ENCODE measurements at regions not wholly inside any gene's neighbourhood (a gene's known extent, or its start where the extent isn't known, plus 50 kb on each side); places are given as distances from the start of the nearest gene placed in this dataset.
A peak's percentile ranks its signal among the peaks of the same experiment; 100 is the strongest.

DNA sequence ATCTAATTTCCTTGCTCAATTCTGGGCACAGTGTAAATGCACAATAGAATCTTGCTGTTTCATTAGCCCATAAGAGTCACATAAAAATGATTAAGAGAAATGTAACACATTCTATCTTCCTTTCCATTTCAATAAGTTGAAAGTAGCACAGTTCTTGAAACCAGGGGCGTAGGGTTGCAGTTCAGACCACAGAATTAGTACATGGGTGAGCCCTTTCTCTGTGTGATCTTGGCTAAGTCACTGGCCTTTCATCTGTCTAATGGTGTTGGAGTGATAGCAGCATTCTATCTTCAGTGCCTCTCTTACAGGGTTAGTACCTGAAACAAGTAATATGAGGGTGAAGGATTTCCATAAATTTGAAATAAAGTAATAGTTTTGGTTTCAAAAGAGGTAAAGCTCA, 445.3 kb upstream of the ZNF462 start:
- no peak overlapping the region for H3K4me3 Mint-ChIP-seq
- H3K36me3 Mint-ChIP-seq, result no peaks in the 10 kb centered on the region
- H3K9me3 Mint-ChIP-seq, result peaks cover 5% of the 10 kb centered on the region
- no peaks in the 10 kb centered on the region for H3K4me1 Mint-ChIP-seq
- no peak overlapping the region for H3K27ac Mint-ChIP-seq
- no peak for ATAC-seq
- H3K27me3 Mint-ChIP-seq, result no peaks in the 10 kb centered on the region

DNA sequence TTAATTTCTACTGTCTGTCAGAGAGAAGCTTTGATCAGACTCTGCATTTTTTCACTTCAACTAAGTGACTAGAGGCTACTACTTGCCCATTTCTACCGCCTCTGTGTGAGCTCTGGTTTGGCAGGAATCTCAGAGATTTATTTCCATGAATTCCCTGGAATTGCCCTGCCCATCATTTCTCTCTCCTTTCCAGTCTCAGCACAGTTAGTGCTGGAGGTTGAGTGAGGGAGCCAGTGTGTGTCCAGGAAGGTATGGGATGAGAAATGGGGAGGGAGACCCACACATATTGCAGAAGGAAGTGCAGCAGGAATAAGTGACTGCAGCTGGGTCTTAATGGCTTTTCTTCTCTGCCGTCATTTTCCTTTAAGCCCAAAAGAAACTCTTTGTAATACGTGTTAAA, 443.1 kb upstream of the ZNF462 start:
- H3K9me3 Mint-ChIP-seq, result peaks cover 5% of the 10 kb centered on the region
- no peaks in the 10 kb centered on the region for H3K4me1 Mint-ChIP-seq
- no peak overlapping the region for H3K27ac Mint-ChIP-seq
- no peak for ATAC-seq
- H3K4me3 Mint-ChIP-seq, result no peak overlapping the region
- no peaks in the 10 kb centered on the region for H3K27me3 Mint-ChIP-seq
- no peaks in the 10 kb centered on the region for H3K36me3 Mint-ChIP-seq

- H3K36me3 Mint-ChIP-seq, result no peaks in the 10 kb centered on the region
- no peak for ATAC-seq
- no peak overlapping the region for H3K4me3 Mint-ChIP-seq
- no peak overlapping the region for H3K27ac Mint-ChIP-seq
- peaks cover 5% of the 10 kb centered on the region for H3K9me3 Mint-ChIP-seq
- no peaks in the 10 kb centered on the region for H3K27me3 Mint-ChIP-seq
- no peaks in the 10 kb centered on the region for H3K4me1 Mint-ChIP-seq
These were observed 442.4 kb upstream of the ZNF462 start for GRCh38 chr9:106420511-106420944.

DNA sequence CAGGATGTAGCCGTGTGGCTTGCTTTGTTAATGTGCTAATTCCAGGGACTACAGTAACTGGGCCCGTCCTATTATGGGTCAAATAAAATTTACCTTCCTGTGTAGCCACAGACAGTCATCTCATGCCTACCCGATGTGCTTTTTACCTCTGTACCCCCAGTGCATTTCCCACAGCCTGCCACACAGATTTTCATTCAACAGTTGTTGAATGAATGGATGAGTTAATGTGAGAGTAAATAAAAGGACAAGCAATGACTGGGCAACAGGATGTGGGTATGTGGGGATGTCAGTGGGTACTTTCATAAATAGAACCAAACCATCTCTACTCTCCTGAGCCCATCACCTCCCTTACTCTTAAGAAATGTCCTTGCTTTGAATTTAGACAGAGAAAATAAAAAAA, 441.2 kb upstream of the ZNF462 start:
- Mint-ChIP-seq H3K27me3 (no peaks in the 10 kb centered on the region), H3K36me3 (no peaks in the 10 kb centered on the region), H3K4me1 (no peaks in the 10 kb centered on the region), H3K4me3 (no peak overlapping the region), H3K27ac (no peak overlapping the region), H3K9me3 (no peaks in the 10 kb centered on the region)
- ATAC-seq, result peak; percentile 50

DNA sequence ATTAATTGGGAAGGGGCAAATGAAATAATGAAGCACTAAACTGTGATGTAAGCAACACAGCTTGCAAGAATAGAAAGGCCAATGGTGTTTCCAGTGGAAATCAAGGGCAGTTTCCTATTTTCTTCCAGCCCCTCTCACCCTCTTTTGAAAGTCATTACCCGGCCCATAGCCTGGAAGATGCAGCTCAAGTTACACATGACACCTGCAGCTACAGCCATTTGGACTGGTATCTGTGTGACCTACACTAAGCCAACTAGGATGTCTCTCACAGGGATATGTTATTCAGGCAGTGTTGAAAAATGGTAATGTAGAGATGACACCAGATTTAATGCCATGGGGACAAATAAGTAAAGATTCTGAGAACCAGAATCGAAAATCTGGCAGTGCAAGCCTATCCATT, 439.4 kb upstream of the ZNF462 start:
- Mint-ChIP-seq H3K4me1 (no peaks in the 10 kb centered on the region), H3K4me3 (no peak overlapping the region), H3K9me3 (no peaks in the 10 kb centered on the region), H3K27ac (no peak overlapping the region), H3K27me3 (no peaks in the 10 kb centered on the region), H3K36me3 (no peaks in the 10 kb centered on the region)
- ATAC-seq, result no peak

DNA sequence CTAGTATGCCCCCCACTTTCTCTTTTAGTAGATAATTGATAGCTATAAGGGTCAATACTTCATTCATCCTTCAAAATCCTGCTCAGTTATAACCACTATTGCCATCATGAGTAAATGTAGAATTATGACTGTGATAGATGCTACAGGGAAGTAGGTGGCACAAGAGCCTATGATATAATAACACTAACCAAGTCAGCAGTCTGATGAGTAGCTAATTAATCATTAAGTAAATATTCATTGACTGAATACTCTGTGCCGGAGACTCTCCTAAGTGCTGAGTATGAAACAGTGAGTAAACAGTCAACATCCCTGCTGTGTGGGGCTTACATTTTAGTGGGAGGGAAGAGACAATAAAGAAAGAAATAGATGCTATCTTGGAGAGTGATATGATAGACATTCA, 430.3 kb upstream of the ZNF462 start:
- no peak for ATAC-seq
- no peak overlapping the region for H3K27ac Mint-ChIP-seq

DNA sequence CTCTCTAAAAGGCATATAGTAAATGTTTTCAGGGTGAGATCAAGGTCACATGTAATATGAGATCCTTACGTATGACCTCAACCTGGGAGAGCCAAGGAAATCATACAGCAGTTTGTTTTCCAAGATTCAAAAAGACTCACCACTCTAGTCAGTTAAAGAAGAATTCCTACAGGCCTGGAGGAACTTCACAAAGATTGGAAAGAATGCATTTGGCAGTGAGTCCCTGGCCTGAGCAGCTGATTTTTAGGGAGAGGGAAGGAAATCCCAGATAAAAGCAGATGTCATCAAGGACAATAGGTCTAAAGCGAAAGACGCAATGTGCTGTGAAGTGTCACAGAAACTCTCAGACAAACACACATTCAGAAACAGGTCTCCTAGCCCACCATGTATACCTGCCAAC, 424.0 kb upstream of the ZNF462 start:
- no peak overlapping the region for H3K4me3 Mint-ChIP-seq
- H3K27ac Mint-ChIP-seq, result no peak overlapping the region
- H3K4me1 Mint-ChIP-seq, result no peaks in the 10 kb centered on the region
- no peaks in the 10 kb centered on the region for H3K36me3 Mint-ChIP-seq
- no peak for ATAC-seq
- peaks cover 10% of the 10 kb centered on the region for H3K9me3 Mint-ChIP-seq
- no peaks in the 10 kb centered on the region for H3K27me3 Mint-ChIP-seq

More for the DNA sequence above, 430.3 kb upstream of the ZNF462 start:
- Mint-ChIP-seq H3K36me3 (no peaks in the 10 kb centered on the region), H3K9me3 (peaks cover 12% of the 10 kb centered on the region), H3K27me3 (no peaks in the 10 kb centered on the region), H3K4me3 (no peak overlapping the region), H3K4me1 (no peaks in the 10 kb centered on the region)

- H3K9me3 Mint-ChIP-seq, result peaks cover 10% of the 10 kb centered on the region
- no peak for ATAC-seq
- H3K27ac Mint-ChIP-seq, result no peak overlapping the region
- no peaks in the 10 kb centered on the region for H3K36me3 Mint-ChIP-seq
- no peak overlapping the region for H3K4me3 Mint-ChIP-seq
- no peaks in the 10 kb centered on the region for H3K27me3 Mint-ChIP-seq
- no peaks in the 10 kb centered on the region for H3K4me1 Mint-ChIP-seq
These were observed 421.7 kb upstream of the ZNF462 start for GRCh38 chr9:106441283-106441682.

DNA sequence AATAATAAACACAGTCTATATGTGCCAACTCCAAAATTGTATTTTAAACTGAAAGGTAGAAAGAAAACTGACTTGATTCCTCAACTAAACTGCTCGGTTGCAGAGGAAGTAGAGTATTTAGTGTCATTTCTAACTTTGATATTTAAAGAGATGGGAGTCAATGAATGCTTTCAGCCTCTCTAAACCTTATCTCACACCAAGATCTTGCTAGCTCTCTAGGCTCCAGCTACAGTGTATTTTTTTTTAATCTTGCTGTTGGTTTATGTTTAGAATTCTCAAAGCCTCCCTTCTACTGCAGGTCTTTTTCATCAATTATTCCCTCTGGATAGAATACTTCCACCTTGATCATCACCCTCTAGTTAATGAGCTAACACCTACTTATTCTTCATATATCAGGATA, 419.4 kb upstream of the ZNF462 start:
- no peaks in the 10 kb centered on the region for H3K27me3 Mint-ChIP-seq
- H3K36me3 Mint-ChIP-seq, result no peaks in the 10 kb centered on the region
- no peak overlapping the region for H3K4me3 Mint-ChIP-seq
- peaks cover 10% of the 10 kb centered on the region for H3K9me3 Mint-ChIP-seq
- ATAC-seq, result no peak
- H3K27ac Mint-ChIP-seq, result no peak overlapping the region
- H3K4me1 Mint-ChIP-seq, result no peaks in the 10 kb centered on the region

- H3K9me3 Mint-ChIP-seq, result peaks cover 7% of the 10 kb centered on the region
- no peak overlapping the region for H3K27ac Mint-ChIP-seq
- H3K4me3 Mint-ChIP-seq, result no peak overlapping the region
- H3K36me3 Mint-ChIP-seq, result no peaks in the 10 kb centered on the region
- H3K4me1 Mint-ChIP-seq, result no peaks in the 10 kb centered on the region
- no peaks in the 10 kb centered on the region for H3K27me3 Mint-ChIP-seq
- ATAC-seq, result no peak
These were observed 417.9 kb upstream of the ZNF462 start for GRCh38 chr9:106445107-106445506.

DNA sequence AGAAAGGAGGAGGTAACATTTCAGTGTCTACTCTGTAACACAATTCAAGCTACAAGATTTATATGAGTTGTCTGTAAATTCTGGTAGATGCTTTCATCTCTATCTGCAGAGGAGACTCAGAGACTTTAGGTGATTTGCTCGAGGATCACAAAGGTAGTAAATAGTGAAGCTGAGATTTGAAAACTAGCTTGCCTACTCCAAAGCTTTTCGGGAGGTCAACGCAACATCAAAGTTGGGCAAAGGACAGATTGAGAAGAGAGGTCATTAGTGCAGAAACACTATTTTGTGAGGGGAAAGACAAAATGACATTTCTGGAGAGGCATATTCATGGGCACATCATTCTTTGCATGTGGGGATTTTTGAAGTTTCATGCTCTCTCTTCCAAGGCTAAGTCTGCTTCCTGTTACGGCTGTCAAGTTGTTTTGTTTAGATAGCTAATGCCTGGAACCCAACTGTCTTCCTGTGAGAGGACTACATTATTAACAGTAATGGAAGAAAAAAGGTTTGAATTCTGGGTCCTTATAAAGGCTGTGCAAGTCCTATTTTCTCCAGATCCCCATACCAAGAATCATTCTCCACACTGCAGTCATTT, 413.5 kb upstream of the ZNF462 start:
- no peak overlapping the region for H3K4me3 Mint-ChIP-seq
- H3K36me3 Mint-ChIP-seq, result no peaks in the 10 kb centered on the region
- no peaks in the 10 kb centered on the region for H3K27me3 Mint-ChIP-seq
- H3K9me3 Mint-ChIP-seq, result peaks cover 6% of the 10 kb centered on the region
- no peak for ATAC-seq
- no peaks in the 10 kb centered on the region for H3K4me1 Mint-ChIP-seq
- H3K27ac Mint-ChIP-seq, result no peak overlapping the region

DNA sequence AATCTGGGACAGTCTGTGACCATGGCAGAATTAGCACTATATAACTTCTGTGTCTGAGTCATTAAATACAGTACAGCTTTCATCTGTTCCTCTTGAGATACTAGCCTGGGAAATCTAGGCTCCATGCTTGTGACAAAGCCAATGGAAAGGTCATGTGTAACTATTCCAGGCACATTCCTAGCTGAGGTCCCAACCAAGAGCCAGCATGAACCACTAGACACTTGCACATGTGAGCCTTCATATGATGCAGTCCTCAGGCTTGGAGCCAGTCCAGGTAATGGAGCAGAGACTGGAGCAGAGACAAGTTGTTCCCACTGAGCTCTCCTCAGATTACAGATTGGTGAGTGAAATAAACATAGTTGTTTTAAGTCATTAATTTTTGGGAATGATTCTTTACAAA, 412.4 kb upstream of the ZNF462 start:
- Mint-ChIP-seq H3K27ac (no peak overlapping the region), H3K36me3 (no peaks in the 10 kb centered on the region), H3K4me3 (no peak overlapping the region), H3K27me3 (no peaks in the 10 kb centered on the region), H3K4me1 (no peaks in the 10 kb centered on the region), H3K9me3 (peaks cover 6% of the 10 kb centered on the region)
- ATAC-seq, result no peak

DNA sequence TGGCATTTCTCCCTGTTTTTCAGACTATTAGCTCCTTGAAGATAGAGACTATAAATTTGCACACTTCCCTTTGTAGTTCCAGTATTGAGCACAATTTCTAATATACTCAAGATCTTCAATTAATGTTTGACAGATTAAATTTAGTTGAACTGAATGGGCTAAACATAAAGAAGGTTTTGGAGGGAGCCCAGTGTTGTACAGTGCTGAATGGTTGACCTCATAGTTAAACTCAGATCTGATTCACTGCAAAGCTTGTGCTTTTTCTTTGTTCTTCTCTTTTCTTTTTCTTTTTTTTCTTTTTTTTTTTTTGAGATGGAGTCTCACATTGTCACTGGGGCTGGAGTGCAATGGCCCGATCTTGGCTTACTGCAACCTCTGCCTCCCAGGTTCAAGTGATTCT, 411.7 kb upstream of the ZNF462 start:
- no peak for ATAC-seq
- Mint-ChIP-seq H3K27me3 (no peaks in the 10 kb centered on the region), H3K27ac (no peak overlapping the region), H3K4me1 (no peaks in the 10 kb centered on the region), H3K9me3 (peaks cover 6% of the 10 kb centered on the region), H3K36me3 (no peaks in the 10 kb centered on the region), H3K4me3 (no peak overlapping the region)

DNA sequence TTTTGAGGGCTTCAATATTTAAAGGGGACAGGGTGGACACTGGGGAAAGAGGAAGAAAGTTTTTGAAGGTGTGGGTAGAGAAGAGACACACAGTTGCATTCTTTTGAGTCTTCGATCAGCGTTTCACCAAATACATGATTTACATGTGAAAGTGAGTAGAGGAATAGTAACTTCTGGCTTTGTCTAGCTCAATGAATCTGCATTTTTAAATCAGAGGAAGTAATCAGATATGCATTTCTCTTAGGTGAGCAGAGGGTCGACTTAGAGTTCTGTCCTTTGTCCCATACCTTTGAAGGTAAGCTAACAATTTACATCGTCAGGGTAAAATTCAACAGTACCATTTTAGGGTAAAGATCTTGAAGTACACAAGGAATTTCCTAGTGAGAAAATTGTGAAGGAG, 406.4 kb upstream of the ZNF462 start:
- Mint-ChIP-seq H3K36me3 (no peaks in the 10 kb centered on the region), H3K27ac (no peak overlapping the region), H3K4me3 (no peak overlapping the region), H3K9me3 (peaks cover 15% of the 10 kb centered on the region), H3K27me3 (no peaks in the 10 kb centered on the region), H3K4me1 (no peaks in the 10 kb centered on the region)
- ATAC-seq, result no peak

DNA sequence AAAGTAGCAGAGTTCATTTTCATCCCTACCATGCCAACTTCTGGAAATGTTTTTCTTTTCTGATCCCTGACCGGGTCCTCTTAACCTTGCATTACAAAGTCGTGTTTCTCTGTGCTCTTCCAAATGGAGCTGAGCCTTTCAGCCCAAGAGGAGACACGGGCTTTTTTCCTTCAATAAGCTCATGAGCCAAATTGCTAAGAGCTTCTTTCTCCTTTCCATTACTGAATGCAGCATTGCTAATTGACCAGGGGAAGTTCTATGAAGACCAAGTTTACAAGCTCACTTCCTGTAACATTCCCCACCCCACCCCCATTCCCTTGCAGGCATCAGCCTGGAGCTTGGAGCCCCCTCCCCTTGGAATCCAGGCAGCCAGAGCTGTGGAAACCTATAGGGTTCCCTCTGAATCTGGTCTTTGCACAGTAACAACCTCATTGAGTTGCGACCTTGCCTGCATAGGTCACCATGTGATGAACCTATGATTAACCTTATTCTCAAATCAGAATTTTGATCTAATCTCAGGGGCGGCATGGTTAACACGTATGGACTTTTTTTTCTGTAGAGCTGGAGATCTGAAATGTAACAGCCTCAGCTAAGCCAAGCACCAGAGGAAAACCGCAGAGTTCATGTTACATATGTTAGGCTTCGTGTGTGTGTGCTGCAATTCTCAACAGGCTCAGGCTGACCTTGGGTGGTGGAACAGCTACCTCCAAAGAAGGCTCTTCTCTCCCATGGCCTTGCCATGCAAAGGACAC, 395.7 kb upstream of the ZNF462 start:
- Mint-ChIP-seq H3K36me3 (no peaks in the 10 kb centered on the region), H3K4me3 (no peak overlapping the region), H3K4me1 (no peaks in the 10 kb centered on the region), H3K27me3 (no peaks in the 10 kb centered on the region), H3K9me3 (peaks cover 9% of the 10 kb centered on the region), H3K27ac (no peak overlapping the region)
- ATAC-seq, result no peak

- H3K27ac Mint-ChIP-seq, result no peak overlapping the region
- H3K9me3 Mint-ChIP-seq, result peaks cover 9% of the 10 kb centered on the region
These were observed 395.2 kb upstream of the ZNF462 start for GRCh38 chr9:106467865-106468164.

More at GRCh38 chr9:106467865-106468164, 395.2 kb upstream of the ZNF462 start:
- H3K4me3 Mint-ChIP-seq, result no peak overlapping the region
- no peak for ATAC-seq
- H3K36me3 Mint-ChIP-seq, result no peaks in the 10 kb centered on the region
- no peaks in the 10 kb centered on the region for H3K27me3 Mint-ChIP-seq
- no peaks in the 10 kb centered on the region for H3K4me1 Mint-ChIP-seq

Measured in stimulated activated memory B cell treated with anti-CD40 and anti-IgM and Interleukin-4, amounts not matched to agents 10 μg/mL and 1 μg/mL and 100 μg/mL, for 72 hours (primary cell).